Breast epithelium (tissue), 4 donors: ENCODE measurements at regions not wholly inside any gene's neighbourhood (a gene's known extent, or its start where the extent isn't known, plus 50 kb on each side); places are given as distances from the start of the nearest gene placed in this dataset.
"Not testable (repeated sequence)": the region's sequence is repeated elsewhere in the genome, so short reads cannot be mapped to it uniquely, and the experiment has no call there.

Experiments used
- DNase-seq, 2 donors: peaks; one replicate each; pipeline ENCODE4 v3.0.0-alpha.2; 2019; ENCODE audit warnings: low spot score in 2 of 2
- H3K27ac ChIP-seq, 2 donors: fragments of 200-600 bp; sonication (generic) in 1 of 2; one replicate each; pipeline ENCODE4 v1.5.1; 2016 to 2019; ENCODE audit warnings: mild to moderate bottlenecking in 1 of 2
- H3K27me3 ChIP-seq, 2 donors: fragments of 200-600 bp; sonication (generic) in 1 of 2; one replicate each; pipeline versions ENCODE4 v1.5.1 to v1.6.0; 2017 to 2019; ENCODE audit warnings: control low read depth in 1 of 2, mild to moderate bottlenecking in 1 of 2
- H3K36me3 ChIP-seq: fragments of 200-600 bp; one replicate; pipeline ENCODE4 v1.5.1; 2019
- H3K4me1 ChIP-seq, 2 donors: fragments of 200-600 bp; sonication (generic); one replicate each; pipeline ENCODE4 v1.5.1; 2016 to 2019; ENCODE audit warnings: control low read depth in 1 of 2
- H3K4me3 ChIP-seq, 3 donors: fragments of 200-600 bp; sonication (generic); 1 replicate in 2 of 3; 2 replicates in 1 of 3; pipeline ENCODE4 v1.5.1; 2016 to 2019; ENCODE audit warnings: mild to moderate bottlenecking in 3 of 3, moderate library complexity in 2 of 3
- H3K9me3 ChIP-seq, 2 donors: fragments of 200-600 bp; sonication (generic) in 1 of 2; one replicate each; pipeline ENCODE4 v1.5.1; 2016 to 2019; ENCODE audit warnings: control low read depth in 1 of 2
- POLR2A ChIP-seq: fragments of 450-650 bp; IDR thresholded peaks from one replicate; pipeline ENCODE4 v1.6.1; 2016; ENCODE audit warnings: antibody characterized with exemption, mild to moderate bottlenecking, moderate library complexity
- POLR2AphosphoS5 ChIP-seq, 3 donors: sonication (generic); formaldehyde crosslinking; IDR thresholded peaks; one replicate each; pipeline ENCODE4 v1.6.1; 2017; ENCODE audit warnings: antibody characterized with exemption in 3 of 3
- intact Hi-C: fragments of 100-400 bp; cut with DNase I; formaldehyde crosslinking; loops from one replicate; pipeline ENCODE4 v1.15.1; 2023; ENCODE audit warnings: low total_unique reads
- TF ChIP-seq, protein P1 (sequence below), 3 donors: fragments of 450-650 bp; IDR thresholded peaks; one replicate each; pipeline ENCODE4 v1.5.1; 2016 to 2017; ENCODE audit warnings: antibody characterized with exemption in 3 of 3, mild to moderate bottlenecking in 3 of 3, moderate library complexity in 3 of 3

DNA sequence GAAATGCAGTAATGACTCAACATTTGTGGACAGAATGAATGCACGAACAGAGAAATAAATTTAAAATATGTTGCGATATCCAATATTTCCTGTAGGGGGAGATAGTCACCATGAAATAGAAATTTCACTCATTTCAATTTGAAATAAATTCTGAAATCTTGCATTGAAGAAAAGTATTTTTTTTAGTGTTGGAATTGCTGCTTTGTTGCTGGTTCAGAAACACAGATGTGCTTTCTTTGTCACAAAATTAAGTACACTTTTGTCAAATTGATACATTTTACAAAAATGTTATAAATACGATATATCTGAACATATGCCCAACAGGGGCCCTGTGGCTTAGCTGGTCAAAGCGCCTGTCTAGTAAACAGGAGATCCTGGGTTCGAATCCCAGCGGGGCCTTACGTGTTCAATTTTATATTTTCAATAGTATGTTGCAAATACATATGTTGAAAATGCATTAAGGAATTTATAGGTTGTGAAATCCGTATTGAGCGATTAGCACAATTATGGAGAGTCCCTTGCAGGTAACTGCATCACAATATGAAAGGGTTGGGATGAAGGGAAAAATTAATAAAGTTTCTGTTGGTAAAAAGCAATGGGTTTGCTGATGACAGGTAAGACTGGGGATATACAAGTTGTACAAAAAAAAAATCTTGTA lies 85.4 kb upstream of the PRSS16 start:
- H3K27me3 ChIP-seq, result no peaks in the 10 kb centered on the region
- H3K4me1 ChIP-seq, result no peaks in the 10 kb centered on the region
- TF ChIP-seq, protein P1, sequence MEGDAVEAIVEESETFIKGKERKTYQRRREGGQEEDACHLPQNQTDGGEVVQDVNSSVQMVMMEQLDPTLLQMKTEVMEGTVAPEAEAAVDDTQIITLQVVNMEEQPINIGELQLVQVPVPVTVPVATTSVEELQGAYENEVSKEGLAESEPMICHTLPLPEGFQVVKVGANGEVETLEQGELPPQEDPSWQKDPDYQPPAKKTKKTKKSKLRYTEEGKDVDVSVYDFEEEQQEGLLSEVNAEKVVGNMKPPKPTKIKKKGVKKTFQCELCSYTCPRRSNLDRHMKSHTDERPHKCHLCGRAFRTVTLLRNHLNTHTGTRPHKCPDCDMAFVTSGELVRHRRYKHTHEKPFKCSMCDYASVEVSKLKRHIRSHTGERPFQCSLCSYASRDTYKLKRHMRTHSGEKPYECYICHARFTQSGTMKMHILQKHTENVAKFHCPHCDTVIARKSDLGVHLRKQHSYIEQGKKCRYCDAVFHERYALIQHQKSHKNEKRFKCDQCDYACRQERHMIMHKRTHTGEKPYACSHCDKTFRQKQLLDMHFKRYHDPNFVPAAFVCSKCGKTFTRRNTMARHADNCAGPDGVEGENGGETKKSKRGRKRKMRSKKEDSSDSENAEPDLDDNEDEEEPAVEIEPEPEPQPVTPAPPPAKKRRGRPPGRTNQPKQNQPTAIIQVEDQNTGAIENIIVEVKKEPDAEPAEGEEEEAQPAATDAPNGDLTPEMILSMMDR (IDR thresholded peaks at IDR 0.05), result peak; percentile 72 to 80 (median 80)
- TF ChIP-seq POLR2AphosphoS5 (IDR thresholded peaks at IDR 0.05), result no peak
- no peak overlapping the region for H3K4me3 ChIP-seq
- H3K36me3 ChIP-seq, result no peaks in the 10 kb centered on the region
- no peaks in the 10 kb centered on the region for H3K9me3 ChIP-seq
- no peak for DNase-seq
- intact Hi-C loops, result loop anchor here (5.0 kb wide), 1 partner anchor 440 kb away; no protein-coding TSS in a partner anchor
- no peak overlapping the region for H3K27ac ChIP-seq

DNA sequence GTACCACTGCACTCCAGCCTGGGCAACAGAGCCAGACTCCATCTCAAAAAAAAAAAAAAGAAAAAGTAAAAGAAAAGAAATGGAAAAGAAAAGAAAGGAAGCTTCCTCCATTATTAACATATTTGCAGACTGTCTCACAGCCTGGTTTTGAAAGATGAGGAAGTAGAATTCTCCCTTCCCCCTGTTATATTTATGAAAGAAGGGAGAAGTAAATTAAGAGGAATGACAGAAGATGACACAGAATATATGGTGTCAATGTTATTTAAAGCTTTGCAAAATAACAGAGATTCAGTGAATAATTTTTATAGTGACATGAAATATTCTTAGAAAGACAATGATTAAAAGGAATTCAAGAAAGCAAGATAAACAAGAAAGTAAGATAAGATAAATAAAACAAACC lies 83.7 kb upstream of the PRSS16 start:
- no peak overlapping the region for H3K27ac ChIP-seq
- intact Hi-C loops, result loop anchor here (5.0 kb wide), 1 partner anchor 438 kb away; no protein-coding TSS in a partner anchor

DNA sequence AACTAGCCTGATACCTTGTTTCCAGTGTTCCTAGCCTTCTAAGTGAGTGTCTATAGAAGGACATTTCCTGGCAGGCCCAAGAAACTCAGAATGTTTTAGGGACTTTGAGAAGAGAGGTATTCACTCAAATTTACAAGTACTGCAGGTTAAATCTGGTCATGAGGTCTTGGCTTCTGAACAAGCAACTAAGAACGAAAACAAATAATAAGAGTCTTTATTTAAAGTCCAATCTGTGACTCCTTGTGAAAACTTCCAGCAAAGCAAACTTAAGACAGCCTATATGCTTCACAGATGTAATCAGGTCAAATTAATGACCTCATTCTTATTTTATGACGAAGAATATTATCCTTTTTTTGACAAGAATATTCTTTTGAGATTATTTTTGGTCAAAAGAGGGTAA lies 79.4 kb upstream of the PRSS16 start:
- H3K4me1 ChIP-seq, result no peaks in the 10 kb centered on the region
- intact Hi-C loops, result no loop called here
- H3K36me3 ChIP-seq, result no peaks in the 10 kb centered on the region
- H3K27ac ChIP-seq, result no peak overlapping the region
- no peak for DNase-seq
- no peak for TF ChIP-seq POLR2AphosphoS5 (IDR thresholded peaks at IDR 0.05)
- TF ChIP-seq, protein P1 (IDR thresholded peaks at IDR 0.05), result no peak
- no peak for TF ChIP-seq POLR2A
- H3K4me3 ChIP-seq, result no peak overlapping the region
- no peaks in the 10 kb centered on the region for H3K9me3 ChIP-seq
- no peaks in the 10 kb centered on the region for H3K27me3 ChIP-seq

More for the DNA sequence above, 83.7 kb upstream of the PRSS16 start:
- no peak for DNase-seq
- Histone ChIP-seq H3K4me1 (no peaks in the 10 kb centered on the region), H3K9me3 (no peaks in the 10 kb centered on the region), H3K36me3 (no peaks in the 10 kb centered on the region), H3K27me3 (no peaks in the 10 kb centered on the region), H3K4me3 (no peak overlapping the region)
- TF ChIP-seq, protein P1 (IDR thresholded peaks at IDR 0.05), result no peak
- no peak for TF ChIP-seq POLR2A
- no peak for TF ChIP-seq POLR2AphosphoS5 (IDR thresholded peaks at IDR 0.05)

DNA sequence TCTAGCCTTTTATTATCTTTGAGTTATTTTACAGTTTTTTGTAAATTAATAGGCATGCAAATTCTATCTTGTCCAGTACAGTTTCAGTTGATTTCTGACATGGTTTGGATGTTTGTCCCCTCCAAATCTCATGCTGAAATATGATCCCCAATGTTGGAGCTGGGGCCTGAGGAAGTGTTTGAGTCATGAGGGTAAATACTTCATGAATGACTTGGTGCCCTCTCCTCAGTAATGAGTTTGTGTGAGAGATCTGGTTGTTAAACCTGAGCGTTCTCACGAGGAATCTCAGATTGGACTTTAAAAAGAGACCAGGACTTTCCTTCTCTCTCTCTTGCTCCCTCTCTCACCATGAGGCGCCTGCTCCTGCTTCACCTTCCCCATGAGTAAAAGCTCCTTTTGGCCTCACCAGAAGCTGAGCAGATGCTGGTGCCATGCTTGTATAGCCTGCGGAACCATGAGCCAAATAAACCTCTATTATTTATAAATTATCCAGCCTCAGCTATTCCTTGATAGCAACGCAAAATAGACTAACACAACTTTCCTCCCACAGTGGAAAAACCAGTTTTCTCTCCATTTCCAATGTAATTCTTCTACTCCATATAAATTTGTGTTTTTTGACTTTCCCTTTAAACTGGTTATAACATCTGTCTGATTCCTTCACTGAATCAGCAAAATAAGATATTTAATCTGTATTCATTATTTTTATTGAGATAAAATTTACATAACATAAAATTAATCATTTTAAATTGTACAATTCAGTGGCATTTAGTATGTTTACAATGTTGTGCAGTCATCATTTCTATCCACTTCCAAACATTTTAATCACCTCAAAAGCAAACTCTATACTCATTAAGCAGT lies 78.7 kb upstream of the PRSS16 start:
- no peaks in the 10 kb centered on the region for H3K9me3 ChIP-seq
- no peaks in the 10 kb centered on the region for H3K4me1 ChIP-seq
- no peak overlapping the region for H3K27ac ChIP-seq
- no peak for TF ChIP-seq POLR2AphosphoS5 (IDR thresholded peaks at IDR 0.05)
- no peak for TF ChIP-seq POLR2A
- TF ChIP-seq, protein P1 (IDR thresholded peaks at IDR 0.05), result no peak
- H3K4me3 ChIP-seq, result no peak overlapping the region
- DNase-seq, result no peak
- intact Hi-C loops, result no loop called here
- H3K36me3 ChIP-seq, result no peaks in the 10 kb centered on the region
- H3K27me3 ChIP-seq, result no peaks in the 10 kb centered on the region

DNA sequence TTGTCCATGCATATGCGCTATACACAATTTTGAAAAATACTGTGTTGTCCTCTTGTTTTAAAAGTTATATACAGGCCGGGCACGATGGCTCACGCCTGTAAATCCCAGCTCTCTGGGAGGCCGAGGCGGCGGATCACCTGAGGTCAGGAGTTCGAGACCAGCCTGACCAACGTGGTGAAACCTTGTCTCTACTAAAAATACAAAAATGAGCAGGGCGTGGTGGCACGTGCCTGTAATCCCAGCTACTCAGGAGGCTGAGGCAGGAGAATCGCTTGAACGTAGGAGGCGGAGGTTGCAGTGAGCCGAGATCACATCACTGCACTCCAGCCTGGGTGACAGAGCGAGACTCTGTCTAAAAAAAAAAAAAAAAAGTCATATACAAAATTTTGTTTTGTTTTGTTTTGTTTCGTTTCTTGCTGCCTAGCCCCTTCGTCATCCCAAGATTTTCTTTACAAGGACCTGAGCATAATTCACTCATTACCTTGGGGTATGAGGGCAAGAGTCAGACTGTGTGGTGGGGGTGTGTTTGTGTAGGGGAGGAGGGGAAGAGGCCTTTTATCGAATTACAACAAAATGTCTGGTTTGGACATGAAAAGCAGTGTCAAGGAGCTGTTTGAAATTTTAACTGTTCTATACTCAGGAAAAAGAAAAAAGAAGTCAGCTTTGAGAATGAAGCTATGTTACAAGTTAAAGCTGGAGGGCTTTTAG lies 74.8 kb upstream of the PRSS16 start:
- H3K4me1 ChIP-seq, H3K9me3 ChIP-seq, H3K27ac ChIP-seq, DNase-seq, H3K36me3 ChIP-seq, H3K4me3 ChIP-seq, H3K27me3 ChIP-seq: not testable (repeated sequence)
- intact Hi-C loops, result loop anchor here (10.0 kb wide), 1 partner anchor 722 kb away; a partner anchor contains a TSS

DNA sequence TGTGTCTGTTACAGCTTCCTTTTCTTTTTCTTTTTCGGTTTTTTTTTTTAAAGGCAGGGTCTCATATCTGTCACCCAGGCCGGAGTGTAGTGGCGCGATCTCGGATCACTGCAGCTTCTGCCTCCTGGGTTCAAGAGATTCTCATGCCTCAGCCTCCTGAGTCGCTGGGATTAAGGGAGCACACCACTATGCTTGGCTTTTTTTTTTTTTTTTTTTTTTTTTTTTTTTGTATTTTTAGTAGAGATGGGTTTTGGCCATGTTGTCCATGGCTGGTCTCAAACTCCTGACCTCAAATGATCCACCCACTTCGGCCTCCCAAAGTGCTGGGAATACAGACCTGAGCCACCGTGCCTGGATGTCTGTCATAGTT lies 74.3 kb upstream of the PRSS16 start:
- H3K27me3 ChIP-seq, H3K4me3 ChIP-seq: not testable (repeated sequence)
- intact Hi-C loops, result loop anchor here (10.0 kb wide), 1 partner anchor 722 kb away; a partner anchor contains a TSS

More for the DNA sequence above, 74.3 kb upstream of the PRSS16 start:
- not testable (repeated sequence) for H3K9me3 ChIP-seq, H3K4me1 ChIP-seq, H3K36me3 ChIP-seq, DNase-seq, H3K27ac ChIP-seq
